ENCODE measurements at regions not wholly inside any gene's neighbourhood (a gene's known extent, or its start where the extent isn't known, plus 50 kb on each side); places are given as distances from the start of the nearest gene placed in this dataset.

GRCh38 chr2:12274591-12274990 lies 442.1 kb upstream of the TRIB2 start:
- TF ChIP-seq JUND (IDR thresholded peaks at IDR 0.05; ENCODE audit: low read depth), result no peak
- in situ Hi-C loops (cut with HindIII; ENCODE audit: low pct_unique_long_range_greater_than_20kb, low sequenced_read_pairs), result no loop called here
- no peak for DNase-seq (ENCODE audit: low read depth in 1 of 2, low spot score in 1 of 2)

GRCh38 chr2:12277241-12278034 lies 439.3 kb upstream of the TRIB2 start:
- in situ Hi-C loops (cut with HindIII; ENCODE audit: low pct_unique_long_range_greater_than_20kb, low sequenced_read_pairs), result no loop called here
- TF ChIP-seq JUND (IDR thresholded peaks at IDR 0.05; ENCODE audit: low read depth), result no peak
- DNase-seq (ENCODE audit: low read depth in 1 of 2, low spot score in 1 of 2), result no peak

DNA sequence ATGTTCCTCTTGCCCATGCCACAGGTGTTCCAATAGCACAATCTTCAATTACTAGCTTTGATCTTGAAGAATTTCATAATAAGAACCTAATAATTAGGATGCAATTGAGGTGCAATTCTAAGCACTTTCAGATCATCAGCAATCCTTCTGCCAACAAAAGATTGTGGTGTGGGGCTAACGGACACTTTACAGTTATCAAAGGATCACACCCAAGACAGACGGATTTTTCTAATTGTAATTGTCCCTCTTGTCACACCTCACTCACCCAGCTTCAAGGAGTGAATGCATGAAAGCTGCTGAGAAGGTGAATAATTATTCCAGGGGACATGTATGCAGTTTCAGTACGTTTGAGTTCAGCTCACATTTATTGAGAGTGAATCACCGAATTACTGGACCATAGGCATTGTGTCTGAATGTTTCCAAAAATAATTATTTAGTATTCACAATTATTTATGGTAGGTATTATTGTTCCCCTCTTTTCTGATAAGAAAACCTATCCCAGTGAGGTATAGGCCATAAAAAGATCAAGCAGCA lies 438.5 kb upstream of the TRIB2 start:
- DNase-seq (ENCODE audit: low read depth in 1 of 2, low spot score in 1 of 2), result no peak
- no peak for TF ChIP-seq JUND (IDR thresholded peaks at IDR 0.05; ENCODE audit: low read depth)
- in situ Hi-C loops (cut with HindIII; ENCODE audit: low pct_unique_long_range_greater_than_20kb, low sequenced_read_pairs), result no loop called here

DNA sequence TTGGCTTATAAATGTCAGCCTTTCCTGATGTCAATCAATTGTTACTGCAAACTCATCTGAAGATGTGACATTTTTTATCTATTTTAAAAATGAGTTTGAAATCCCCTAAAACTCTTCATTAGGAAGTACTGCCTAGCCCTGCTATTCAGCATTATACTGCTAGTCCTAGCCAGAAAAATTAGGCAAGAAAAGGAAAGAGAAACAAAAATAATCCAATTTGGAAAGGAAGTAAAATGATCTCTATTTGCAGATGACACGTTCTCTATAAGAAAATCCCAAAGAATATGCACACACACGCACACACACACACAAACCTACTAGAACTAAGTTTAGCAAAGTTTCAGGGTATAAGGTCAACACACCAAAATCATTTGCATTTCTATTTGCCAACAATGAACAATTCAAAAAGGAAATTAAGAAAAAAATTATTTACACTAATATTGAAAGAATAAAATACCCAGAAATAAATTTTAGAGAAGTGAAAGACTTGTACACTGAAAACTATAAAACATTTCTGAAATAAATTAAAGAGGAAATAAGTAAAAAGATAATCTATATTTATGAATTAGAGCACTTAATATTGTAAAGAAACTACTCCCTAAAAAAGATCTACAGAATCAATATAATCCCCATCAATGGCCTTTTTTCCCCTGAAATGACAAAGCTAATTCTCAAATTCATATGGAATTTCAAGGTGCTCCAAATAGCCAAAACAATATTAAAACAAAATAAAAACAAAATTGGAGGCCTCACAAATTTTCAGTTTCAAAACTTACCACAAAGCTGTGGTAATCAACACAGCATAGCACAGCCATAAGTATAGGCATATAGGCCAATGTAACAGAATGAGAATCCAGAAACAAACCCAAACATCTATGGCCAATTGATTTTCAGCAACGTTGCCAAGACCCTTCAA lies 433.7 kb upstream of the TRIB2 start:
- in situ Hi-C loops (cut with HindIII; ENCODE audit: low pct_unique_long_range_greater_than_20kb, low sequenced_read_pairs), result no loop called here
- no peak for TF ChIP-seq JUND (IDR thresholded peaks at IDR 0.05; ENCODE audit: low read depth)

DNA sequence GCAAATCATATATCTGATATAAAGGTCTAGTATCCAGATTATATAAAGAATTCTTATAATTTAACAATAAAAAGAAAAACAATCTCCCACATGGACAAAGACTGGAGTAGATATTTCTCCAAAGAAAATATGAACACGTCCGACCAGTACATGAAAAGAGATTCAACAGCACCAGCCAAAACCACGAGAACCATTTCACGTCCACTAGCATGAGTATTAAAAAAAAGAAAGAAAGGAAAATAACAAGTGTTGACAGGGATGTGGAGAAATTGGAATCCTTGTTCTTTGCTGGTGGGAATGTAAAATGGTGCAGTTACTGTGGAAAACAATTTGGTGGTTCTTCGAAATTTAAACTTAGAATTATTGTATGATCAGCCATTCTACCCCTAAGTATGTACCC lies 432.7 kb upstream of the TRIB2 start:
- in situ Hi-C loops (cut with HindIII; ENCODE audit: low pct_unique_long_range_greater_than_20kb, low sequenced_read_pairs), result no loop called here
- TF ChIP-seq JUND (IDR thresholded peaks at IDR 0.05; ENCODE audit: low read depth), result no peak
- no peak for DNase-seq (ENCODE audit: low read depth in 1 of 2, low spot score in 1 of 2)

More for the DNA sequence above, 433.7 kb upstream of the TRIB2 start:
- DNase-seq (ENCODE audit: low read depth in 1 of 2, low spot score in 1 of 2), result no peak

- no peak for DNase-seq (ENCODE audit: low read depth in 1 of 2, low spot score in 1 of 2)
- TF ChIP-seq JUND (IDR thresholded peaks at IDR 0.05; ENCODE audit: low read depth), result no peak
- in situ Hi-C loops (cut with HindIII; ENCODE audit: low pct_unique_long_range_greater_than_20kb, low sequenced_read_pairs), result no loop called here
Measured at GRCh38 chr2:12284487-12284886, 432.2 kb upstream of the TRIB2 start.

DNA sequence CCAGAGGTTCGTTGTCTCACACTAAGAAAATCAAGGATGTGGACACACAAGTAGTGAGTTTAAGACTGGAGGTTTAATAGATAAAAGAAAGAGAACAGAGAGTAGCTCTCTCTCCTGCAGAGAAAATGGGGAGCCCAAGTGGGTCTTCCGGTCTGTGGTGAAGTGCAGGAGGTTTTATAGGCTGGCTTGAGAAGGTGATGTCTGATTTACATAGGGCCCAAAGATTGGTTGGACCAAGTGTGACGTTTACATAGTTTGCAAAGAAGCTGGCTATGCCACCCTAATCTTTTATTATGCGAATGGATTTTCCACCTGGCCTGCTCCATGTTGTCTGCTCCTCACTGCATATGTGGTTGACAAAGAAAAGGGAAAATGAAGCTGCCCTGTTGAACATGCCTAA lies 430.4 kb upstream of the TRIB2 start:
- in situ Hi-C loops (cut with HindIII; ENCODE audit: low pct_unique_long_range_greater_than_20kb, low sequenced_read_pairs), result no loop called here
- TF ChIP-seq JUND (IDR thresholded peaks at IDR 0.05; ENCODE audit: low read depth), result no peak
- peak in 1 of 2 experiments; percentile 0 for DNase-seq (ENCODE audit: low read depth in 1 of 2, low spot score in 1 of 2)

DNA sequence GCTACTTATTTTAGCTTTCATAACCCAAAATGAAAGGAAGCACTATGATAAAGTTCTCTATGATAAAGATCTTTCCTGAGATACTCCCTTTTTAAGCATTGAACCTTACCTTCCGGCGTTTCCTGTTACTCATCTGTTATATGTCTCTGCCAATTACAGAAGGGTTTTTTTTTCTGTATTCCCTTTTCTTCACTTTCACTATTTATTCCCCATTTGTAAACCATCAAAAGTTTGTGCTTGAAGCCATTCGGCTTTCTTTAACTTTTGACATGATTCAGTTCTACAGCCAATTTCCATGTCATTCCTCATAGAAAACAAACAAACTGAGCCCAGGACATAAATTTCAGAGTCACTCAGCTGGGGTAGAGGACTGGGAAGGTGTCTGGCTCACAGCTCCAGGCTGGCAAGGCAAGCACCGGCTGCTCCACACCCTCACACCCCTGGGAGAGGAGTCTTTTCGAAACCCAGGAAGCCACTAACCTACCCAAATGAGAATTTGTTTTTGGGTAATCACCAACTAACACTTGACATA lies 429.4 kb upstream of the TRIB2 start:
- no peak for DNase-seq (ENCODE audit: low read depth in 1 of 2, low spot score in 1 of 2)
- in situ Hi-C loops (cut with HindIII; ENCODE audit: low pct_unique_long_range_greater_than_20kb, low sequenced_read_pairs), result no loop called here

GRCh38 chr2:12288048-12288447 lies 428.7 kb upstream of the TRIB2 start:
- in situ Hi-C loops (cut with HindIII; ENCODE audit: low pct_unique_long_range_greater_than_20kb, low sequenced_read_pairs), result no loop called here
- no peak for DNase-seq (ENCODE audit: low read depth in 1 of 2, low spot score in 1 of 2)
- no peak for TF ChIP-seq JUND (IDR thresholded peaks at IDR 0.05; ENCODE audit: low read depth)

More for the DNA sequence above, 429.4 kb upstream of the TRIB2 start:
- TF ChIP-seq JUND (IDR thresholded peaks at IDR 0.05; ENCODE audit: low read depth), result no peak

DNA sequence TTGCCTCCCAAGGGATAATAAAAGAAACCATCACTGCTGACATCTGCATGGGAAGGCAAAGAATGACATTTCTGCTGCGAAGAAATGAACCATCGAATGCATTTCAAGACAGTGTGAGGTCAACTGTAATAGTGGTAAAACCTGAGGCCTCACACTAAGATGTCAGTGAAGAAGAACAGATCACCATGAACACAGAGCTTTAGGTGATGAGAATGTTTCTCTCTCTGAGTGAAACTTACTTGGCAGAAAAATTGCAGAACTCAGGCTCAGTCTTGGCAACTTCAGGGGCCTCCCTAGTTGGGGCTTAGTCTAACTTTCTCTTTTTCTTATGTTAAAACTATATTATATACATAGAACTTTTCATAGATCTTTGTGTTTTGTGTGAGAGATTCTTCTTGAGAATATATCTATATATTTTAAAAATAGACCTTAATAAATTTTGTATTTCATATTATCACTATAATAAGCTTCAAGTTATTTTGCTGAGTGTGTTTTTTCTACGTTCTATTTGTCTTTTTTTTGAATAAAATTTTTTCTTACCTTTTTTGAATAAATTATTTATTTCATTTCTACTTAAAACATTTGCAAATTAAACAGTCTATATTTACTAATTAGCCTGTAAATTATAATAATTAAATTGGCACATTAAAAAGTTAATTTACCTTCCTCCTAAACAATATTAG lies 427.5 kb upstream of the TRIB2 start:
- DNase-seq (ENCODE audit: low read depth in 1 of 2, low spot score in 1 of 2), result no peak
- TF ChIP-seq JUND (IDR thresholded peaks at IDR 0.05; ENCODE audit: low read depth), result no peak
- in situ Hi-C loops (cut with HindIII; ENCODE audit: low pct_unique_long_range_greater_than_20kb, low sequenced_read_pairs), result no loop called here

DNA sequence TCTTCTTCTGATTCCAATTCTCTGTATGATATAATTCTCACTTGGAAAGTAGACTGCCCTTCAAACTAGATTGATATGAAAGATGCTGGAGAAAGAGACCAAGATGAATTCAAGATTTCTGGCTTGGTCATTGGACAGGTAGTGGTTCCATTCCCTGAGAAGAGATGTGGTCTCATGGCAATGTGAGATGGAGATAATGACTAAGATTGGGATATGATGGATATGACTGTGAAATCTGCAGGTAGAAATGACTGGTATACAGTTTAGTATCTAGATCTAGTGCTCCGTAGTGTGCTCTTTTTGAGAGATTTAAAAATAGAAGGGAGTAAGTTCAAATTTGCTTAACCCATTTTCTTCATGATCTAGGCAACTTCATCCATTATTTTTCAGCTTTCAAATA lies 425.4 kb upstream of the TRIB2 start:
- TF ChIP-seq JUND (IDR thresholded peaks at IDR 0.05; ENCODE audit: low read depth), result no peak
- no peak for DNase-seq (ENCODE audit: low read depth in 1 of 2, low spot score in 1 of 2)
- in situ Hi-C loops (cut with HindIII; ENCODE audit: low pct_unique_long_range_greater_than_20kb, low sequenced_read_pairs), result no loop called here

DNA sequence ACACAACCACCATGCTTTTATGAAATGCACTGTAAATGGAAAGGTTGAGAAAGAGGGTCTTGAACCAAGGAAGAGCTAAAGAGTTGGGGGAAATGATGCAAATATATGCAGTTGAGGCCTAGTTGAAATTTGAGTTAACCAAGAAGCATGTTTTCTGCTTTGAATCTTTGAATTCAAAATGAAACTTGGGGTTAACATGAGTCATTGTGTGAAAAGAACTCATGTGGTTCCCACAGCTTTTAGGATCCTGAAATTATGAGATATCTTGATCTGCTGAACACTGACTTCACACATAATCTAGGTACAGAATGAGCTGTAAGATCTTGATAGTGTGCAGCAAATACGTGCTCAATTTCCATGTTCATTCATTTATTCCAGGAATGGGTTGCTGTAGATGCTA lies 422.9 kb upstream of the TRIB2 start:
- in situ Hi-C loops (cut with HindIII; ENCODE audit: low pct_unique_long_range_greater_than_20kb, low sequenced_read_pairs), result no loop called here
- no peak for DNase-seq (ENCODE audit: low read depth in 1 of 2, low spot score in 1 of 2)
- no peak for TF ChIP-seq JUND (IDR thresholded peaks at IDR 0.05; ENCODE audit: low read depth)
